ENCODE measurements at regions not wholly inside any gene's neighbourhood (a gene's known extent, or its start where the extent isn't known, plus 50 kb on each side); places are given as distances from the start of the nearest gene placed in this dataset.

- H3K4me3 ChIP-seq (ENCODE audit: low read depth, low read length) = no peak overlapping the region
- no peak for DNase-seq (ENCODE audit: low read depth)
- TF ChIP-seq CTCF (IDR thresholded peaks at IDR 0.05; ENCODE audit: insufficient read depth, low read length) = no peak
These were observed 235.7 kb upstream of the TNC start for GRCh38 chr9:115353681-115354080.

GRCh38 chr9:115357821-115358220 lies 239.9 kb upstream of the TNC start:
- no peak for TF ChIP-seq CTCF (IDR thresholded peaks at IDR 0.05; ENCODE audit: insufficient read depth, low read length)
- no peak for DNase-seq (ENCODE audit: low read depth)

GRCh38 chr9:115359017-115359780 lies 241.2 kb upstream of the TNC start:
- H3K4me3 ChIP-seq (ENCODE audit: low read depth, low read length) = no peak overlapping the region
- TF ChIP-seq CTCF (IDR thresholded peaks at IDR 0.05; ENCODE audit: insufficient read depth, low read length) = no peak
- DNase-seq (ENCODE audit: low read depth) = peak; percentile 25

More at GRCh38 chr9:115357821-115358220, 239.9 kb upstream of the TNC start:
- no peak overlapping the region for H3K4me3 ChIP-seq (ENCODE audit: low read depth, low read length)

- H3K4me3 ChIP-seq (ENCODE audit: low read depth, low read length) = no peak overlapping the region
- no peak for DNase-seq (ENCODE audit: low read depth)
- no peak for TF ChIP-seq CTCF (IDR thresholded peaks at IDR 0.05; ENCODE audit: insufficient read depth, low read length)
These were observed 242.2 kb upstream of the TNC start for GRCh38 chr9:115360122-115360521.

GRCh38 chr9:115362101-115362500 lies 244.1 kb upstream of the TNC start:
- no peak for DNase-seq (ENCODE audit: low read depth)
- no peak overlapping the region for H3K4me3 ChIP-seq (ENCODE audit: low read depth, low read length)
- TF ChIP-seq CTCF (IDR thresholded peaks at IDR 0.05; ENCODE audit: insufficient read depth, low read length) = no peak

GRCh38 chr9:115362640-115363039 lies 244.7 kb upstream of the TNC start:
- TF ChIP-seq CTCF (IDR thresholded peaks at IDR 0.05; ENCODE audit: insufficient read depth, low read length) = no peak
- DNase-seq (ENCODE audit: low read depth) = no peak
- H3K4me3 ChIP-seq (ENCODE audit: low read depth, low read length) = no peak overlapping the region

GRCh38 chr9:115364991-115365390 lies 247.0 kb upstream of the TNC start:
- no peak overlapping the region for H3K4me3 ChIP-seq (ENCODE audit: low read depth, low read length)
- TF ChIP-seq CTCF (IDR thresholded peaks at IDR 0.05; ENCODE audit: insufficient read depth, low read length) = no peak
- no peak for DNase-seq (ENCODE audit: low read depth)

Data from fibroblast of the aortic adventitia (primary cell).